ENCODE measurements at regions not wholly inside any gene's neighbourhood (a gene's known extent, or its start where the extent isn't known, plus 50 kb on each side); places are given as distances from the start of the nearest gene placed in this dataset.

DNA sequence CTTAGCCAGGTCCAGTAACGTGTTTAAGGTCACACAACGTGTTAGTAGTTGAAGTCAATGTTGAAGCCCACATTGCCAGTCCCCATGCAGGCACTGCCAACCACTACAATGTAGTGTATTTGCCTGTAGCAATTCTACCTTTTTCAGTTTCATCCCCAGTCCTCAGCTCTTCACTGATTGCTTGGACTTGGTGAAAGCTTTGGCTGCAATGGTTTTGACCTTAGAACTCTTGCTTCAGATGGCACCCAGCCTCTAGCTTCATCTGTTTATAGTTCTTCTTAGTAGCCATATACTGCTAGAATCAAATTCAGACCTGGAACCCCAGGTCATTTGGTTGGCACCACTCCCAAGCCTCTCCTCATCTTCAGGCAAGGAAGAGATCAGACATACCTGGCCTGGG, 345.4 kb upstream of the SEMA6D start:
- no peak overlapping the region for H3K4me3 ChIP-seq
- no peaks in the 10 kb centered on the region for H3K9me3 ChIP-seq (ENCODE audit: low read depth)

DNA sequence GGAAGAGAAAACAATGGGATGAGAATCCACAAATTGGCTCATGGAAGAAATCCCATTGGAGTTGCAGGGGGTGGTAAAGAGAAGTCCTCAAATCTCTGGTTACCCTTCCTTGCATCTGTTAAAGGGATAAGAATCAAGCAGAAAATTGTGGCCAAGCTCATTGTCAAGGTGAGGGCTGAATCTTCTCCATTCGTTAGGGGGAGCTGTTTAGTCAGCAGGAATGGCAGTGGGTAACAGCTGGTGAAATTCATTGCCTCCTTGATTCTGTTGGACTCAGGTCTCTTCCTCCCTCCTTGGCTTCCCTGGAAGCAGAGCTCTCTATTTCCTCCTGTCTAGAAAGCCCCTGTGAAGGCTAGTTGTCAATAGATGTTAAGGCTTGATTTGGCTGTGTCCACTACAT, 343.1 kb upstream of the SEMA6D start:
- DNase-seq (ENCODE audit: low read depth in 1 of 2, low spot score in 1 of 2) = peak; percentile 32 to 53
- no peak overlapping the region for H3K4me3 ChIP-seq
- H3K4me1 ChIP-seq (ENCODE audit: low read depth) = peaks cover 9% of the 10 kb centered on the region
- H3K9me3 ChIP-seq (ENCODE audit: low read depth) = no peaks in the 10 kb centered on the region
- H3K36me3 ChIP-seq = no peaks in the 10 kb centered on the region
- TF ChIP-seq, protein P1, sequence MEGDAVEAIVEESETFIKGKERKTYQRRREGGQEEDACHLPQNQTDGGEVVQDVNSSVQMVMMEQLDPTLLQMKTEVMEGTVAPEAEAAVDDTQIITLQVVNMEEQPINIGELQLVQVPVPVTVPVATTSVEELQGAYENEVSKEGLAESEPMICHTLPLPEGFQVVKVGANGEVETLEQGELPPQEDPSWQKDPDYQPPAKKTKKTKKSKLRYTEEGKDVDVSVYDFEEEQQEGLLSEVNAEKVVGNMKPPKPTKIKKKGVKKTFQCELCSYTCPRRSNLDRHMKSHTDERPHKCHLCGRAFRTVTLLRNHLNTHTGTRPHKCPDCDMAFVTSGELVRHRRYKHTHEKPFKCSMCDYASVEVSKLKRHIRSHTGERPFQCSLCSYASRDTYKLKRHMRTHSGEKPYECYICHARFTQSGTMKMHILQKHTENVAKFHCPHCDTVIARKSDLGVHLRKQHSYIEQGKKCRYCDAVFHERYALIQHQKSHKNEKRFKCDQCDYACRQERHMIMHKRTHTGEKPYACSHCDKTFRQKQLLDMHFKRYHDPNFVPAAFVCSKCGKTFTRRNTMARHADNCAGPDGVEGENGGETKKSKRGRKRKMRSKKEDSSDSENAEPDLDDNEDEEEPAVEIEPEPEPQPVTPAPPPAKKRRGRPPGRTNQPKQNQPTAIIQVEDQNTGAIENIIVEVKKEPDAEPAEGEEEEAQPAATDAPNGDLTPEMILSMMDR (IDR thresholded peaks at IDR 0.05; ENCODE audit: low read depth, low read length) = peak; percentile 56
- H3K27me3 ChIP-seq = no peaks in the 10 kb centered on the region
- no peak overlapping the region for H3K27ac ChIP-seq

More for the DNA sequence above, 345.4 kb upstream of the SEMA6D start:
- H3K4me1 ChIP-seq (ENCODE audit: low read depth) = peaks cover 9% of the 10 kb centered on the region
- H3K36me3 ChIP-seq = no peaks in the 10 kb centered on the region
- TF ChIP-seq, protein P1 (IDR thresholded peaks at IDR 0.05; ENCODE audit: low read depth, low read length) = no peak
- DNase-seq (ENCODE audit: low read depth in 1 of 2, low spot score in 1 of 2) = no peak
- no peaks in the 10 kb centered on the region for H3K27me3 ChIP-seq
- no peak overlapping the region for H3K27ac ChIP-seq

DNA sequence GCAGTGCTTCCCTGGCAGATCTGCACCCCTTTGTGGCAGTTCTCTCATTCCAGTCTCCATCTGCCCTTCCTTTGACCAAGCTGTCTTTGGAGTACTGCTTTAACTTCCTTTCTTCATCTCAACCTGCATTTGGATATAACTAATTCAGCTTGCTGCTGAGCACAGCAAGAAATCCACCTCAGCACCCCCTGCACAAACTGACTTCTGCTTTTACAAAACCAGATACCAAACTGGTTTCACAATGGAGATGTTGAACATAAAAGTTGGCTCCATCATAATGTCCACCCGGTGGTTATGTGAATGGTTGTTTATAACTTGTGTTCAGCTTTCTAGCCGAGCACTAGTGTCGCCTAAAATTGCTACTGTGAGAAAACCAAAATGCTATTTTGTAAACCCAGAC, 341.1 kb upstream of the SEMA6D start:
- H3K27ac ChIP-seq = no peak overlapping the region
- H3K36me3 ChIP-seq = no peaks in the 10 kb centered on the region
- no peak for DNase-seq (ENCODE audit: low read depth in 1 of 2, low spot score in 1 of 2)
- H3K4me3 ChIP-seq = no peak overlapping the region
- no peaks in the 10 kb centered on the region for H3K27me3 ChIP-seq
- H3K4me1 ChIP-seq (ENCODE audit: low read depth) = peaks cover 13% of the 10 kb centered on the region
- no peaks in the 10 kb centered on the region for H3K9me3 ChIP-seq (ENCODE audit: low read depth)
- TF ChIP-seq, protein P1 (IDR thresholded peaks at IDR 0.05; ENCODE audit: low read depth, low read length) = no peak

DNA sequence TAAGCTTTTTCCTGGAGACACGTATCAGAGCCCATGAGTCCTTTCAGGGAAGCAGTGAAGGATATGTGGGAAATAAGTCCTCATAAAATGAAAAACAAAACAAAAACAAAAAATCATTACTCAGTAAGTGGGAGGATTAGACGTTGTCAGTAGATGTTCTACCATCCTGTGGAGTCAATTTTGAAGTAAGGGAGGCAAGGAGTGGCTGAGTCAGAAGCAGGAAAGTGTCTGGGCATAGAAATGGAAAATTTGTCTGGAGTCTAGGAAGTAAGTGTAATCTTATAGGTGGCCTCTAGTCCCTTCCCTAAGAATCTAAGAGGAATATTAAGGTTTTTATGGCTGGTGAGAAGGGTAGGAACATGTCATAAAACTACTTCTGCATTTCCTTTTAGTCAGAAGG, 339.8 kb upstream of the SEMA6D start:
- Histone ChIP-seq H3K36me3 (no peaks in the 10 kb centered on the region), H3K9me3 (ENCODE audit: low read depth) (no peaks in the 10 kb centered on the region), H3K4me3 (no peak overlapping the region), H3K27ac (no peak overlapping the region), H3K4me1 (ENCODE audit: low read depth) (peaks cover 13% of the 10 kb centered on the region), H3K27me3 (no peaks in the 10 kb centered on the region)
- no peak for DNase-seq (ENCODE audit: low read depth in 1 of 2, low spot score in 1 of 2)
- TF ChIP-seq, protein P1 (IDR thresholded peaks at IDR 0.05; ENCODE audit: low read depth, low read length) = no peak

DNA sequence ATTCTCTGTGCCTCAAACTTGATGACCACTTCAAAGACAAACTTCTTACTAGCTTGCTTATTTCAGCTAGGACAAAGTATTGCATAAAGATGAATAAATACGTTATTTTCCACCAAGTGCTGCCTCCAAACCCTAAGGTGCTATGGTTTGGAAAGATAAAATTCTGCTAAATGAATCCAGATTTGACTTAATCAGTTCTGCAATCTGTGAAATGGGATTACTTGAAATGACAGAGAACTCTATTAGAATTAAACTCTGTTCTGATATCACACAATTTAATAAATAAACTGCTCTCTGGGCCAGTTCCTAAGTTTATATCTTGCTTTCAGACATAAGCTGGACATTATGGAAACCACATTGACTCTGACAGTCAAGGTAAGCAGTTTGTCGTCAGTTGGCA, 338.8 kb upstream of the SEMA6D start:
- Histone ChIP-seq H3K4me3 (no peak overlapping the region), H3K27me3 (no peaks in the 10 kb centered on the region), H3K36me3 (no peaks in the 10 kb centered on the region), H3K9me3 (ENCODE audit: low read depth) (no peaks in the 10 kb centered on the region), H3K27ac (no peak overlapping the region), H3K4me1 (ENCODE audit: low read depth) (peaks cover 9% of the 10 kb centered on the region)
- TF ChIP-seq, protein P1 (IDR thresholded peaks at IDR 0.05; ENCODE audit: low read depth, low read length) = no peak
- no peak for DNase-seq (ENCODE audit: low read depth in 1 of 2, low spot score in 1 of 2)

DNA sequence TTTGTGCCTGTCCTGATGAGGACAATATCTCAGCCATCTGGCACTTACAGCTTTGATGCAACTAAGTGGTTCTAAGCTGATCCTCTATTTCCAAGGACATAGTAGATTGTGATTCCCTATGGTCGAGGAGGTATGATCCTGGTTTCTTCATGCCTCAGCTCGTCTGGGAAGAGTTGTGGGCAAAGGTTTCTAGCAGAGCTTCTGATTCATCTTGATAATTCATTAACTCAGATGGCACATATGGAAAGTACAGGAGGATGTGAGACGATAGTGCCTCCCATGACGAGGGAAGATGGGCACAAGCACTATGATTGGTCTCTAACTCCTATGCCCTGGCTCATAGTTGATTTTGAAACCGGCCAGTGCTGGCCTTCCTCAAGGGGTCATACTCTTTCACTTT, 334.2 kb upstream of the SEMA6D start:
- TF ChIP-seq, protein P1 (IDR thresholded peaks at IDR 0.05; ENCODE audit: low read depth, low read length) = no peak
- Histone ChIP-seq H3K27ac (no peak overlapping the region), H3K36me3 (no peaks in the 10 kb centered on the region)

More for the DNA sequence above, 334.2 kb upstream of the SEMA6D start:
- Histone ChIP-seq H3K4me3 (no peak overlapping the region), H3K4me1 (ENCODE audit: low read depth) (peaks cover 24% of the 10 kb centered on the region), H3K9me3 (ENCODE audit: low read depth) (no peaks in the 10 kb centered on the region), H3K27me3 (no peaks in the 10 kb centered on the region)
- DNase-seq (ENCODE audit: low read depth in 1 of 2, low spot score in 1 of 2) = no peak
